HFF-Myc (cell line): ENCODE measurements at regions not wholly inside any gene's neighbourhood (a gene's known extent, or its start where the extent isn't known, plus 50 kb on each side); places are given as distances from the start of the nearest gene placed in this dataset.

Experiments used
- DNase-seq: peaks from one replicate; pipeline ENCODE4 v3.0.0-alpha.2; 2011; ENCODE audit warnings: low read depth; ENCODE audit errors: extremely low read depth
- H3K4me3 ChIP-seq: replicated peaks from 2 replicates; pipeline ENCODE4 v1.5.1; 2011; ENCODE audit warnings: low read depth, mild to moderate bottlenecking, control low read depth, low read length
- TF ChIP-seq, protein P1 (sequence below): IDR thresholded peaks from 2 replicates; pipeline ENCODE4 v1.5.1; 2012; ENCODE audit warnings: mild to moderate bottlenecking, low read depth, low read length, control low read depth; ENCODE audit errors: missing control alignments

DNA sequence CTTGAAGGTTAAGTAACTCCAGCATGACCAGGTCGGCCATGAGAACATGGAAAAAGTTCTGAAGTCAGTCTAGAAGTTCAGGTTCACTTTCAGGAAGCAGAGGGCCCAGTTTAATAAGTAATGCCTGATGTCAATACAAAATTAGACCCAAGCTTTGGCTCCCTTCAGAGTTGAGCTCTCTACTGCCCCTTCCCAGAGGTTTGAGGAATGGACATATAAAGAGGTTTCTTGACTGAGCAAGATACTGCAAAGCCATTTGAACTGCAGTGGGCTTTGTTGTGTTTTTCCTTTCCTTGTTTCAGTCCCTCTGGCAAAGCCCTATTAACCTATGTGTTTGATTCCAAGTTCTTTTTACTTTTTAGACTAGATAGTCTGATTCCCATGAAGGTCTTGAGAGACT, 97.8 kb upstream of the PREP start:
- no peak overlapping the region for H3K4me3 ChIP-seq
- DNase-seq = no peak
- TF ChIP-seq, protein P1, sequence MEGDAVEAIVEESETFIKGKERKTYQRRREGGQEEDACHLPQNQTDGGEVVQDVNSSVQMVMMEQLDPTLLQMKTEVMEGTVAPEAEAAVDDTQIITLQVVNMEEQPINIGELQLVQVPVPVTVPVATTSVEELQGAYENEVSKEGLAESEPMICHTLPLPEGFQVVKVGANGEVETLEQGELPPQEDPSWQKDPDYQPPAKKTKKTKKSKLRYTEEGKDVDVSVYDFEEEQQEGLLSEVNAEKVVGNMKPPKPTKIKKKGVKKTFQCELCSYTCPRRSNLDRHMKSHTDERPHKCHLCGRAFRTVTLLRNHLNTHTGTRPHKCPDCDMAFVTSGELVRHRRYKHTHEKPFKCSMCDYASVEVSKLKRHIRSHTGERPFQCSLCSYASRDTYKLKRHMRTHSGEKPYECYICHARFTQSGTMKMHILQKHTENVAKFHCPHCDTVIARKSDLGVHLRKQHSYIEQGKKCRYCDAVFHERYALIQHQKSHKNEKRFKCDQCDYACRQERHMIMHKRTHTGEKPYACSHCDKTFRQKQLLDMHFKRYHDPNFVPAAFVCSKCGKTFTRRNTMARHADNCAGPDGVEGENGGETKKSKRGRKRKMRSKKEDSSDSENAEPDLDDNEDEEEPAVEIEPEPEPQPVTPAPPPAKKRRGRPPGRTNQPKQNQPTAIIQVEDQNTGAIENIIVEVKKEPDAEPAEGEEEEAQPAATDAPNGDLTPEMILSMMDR = no peak

DNA sequence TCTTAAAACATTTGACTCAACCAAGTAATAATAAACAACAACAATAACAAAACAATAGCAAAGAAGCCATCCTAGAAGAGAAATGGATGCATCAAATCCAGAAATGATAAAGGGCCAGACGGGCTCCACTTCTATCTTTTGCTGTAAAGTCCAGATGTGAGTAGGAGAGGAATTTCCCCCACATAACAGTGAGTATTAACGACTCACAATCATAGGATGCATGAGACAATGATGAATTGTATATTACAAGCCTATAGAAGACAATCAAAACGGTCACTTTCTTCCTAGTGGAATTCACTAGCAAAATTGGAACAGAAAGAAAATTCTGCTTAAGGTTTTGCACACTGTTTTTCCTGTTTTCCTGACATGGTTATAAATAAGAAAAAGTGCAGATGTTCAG, 97.0 kb upstream of the PREP start:
- DNase-seq = no peak
- TF ChIP-seq, protein P1 = no peak
- no peak overlapping the region for H3K4me3 ChIP-seq

GRCh38 chr6:105499136-105499870, 96.4 kb upstream of the PREP start:
- H3K4me3 ChIP-seq = no peak overlapping the region
- no peak for DNase-seq
- TF ChIP-seq, protein P1 = no peak

- TF ChIP-seq, protein P1 = no peak
- no peak overlapping the region for H3K4me3 ChIP-seq
- no peak for DNase-seq
These were observed 94.7 kb upstream of the PREP start for GRCh38 chr6:105497549-105497948.

- no peak overlapping the region for H3K4me3 ChIP-seq
- no peak for DNase-seq
- TF ChIP-seq, protein P1 = no peak
These were observed 92.6 kb upstream of the PREP start for GRCh38 chr6:105495515-105495914.

GRCh38 chr6:105494688-105495087, 91.8 kb upstream of the PREP start:
- no peak overlapping the region for H3K4me3 ChIP-seq
- TF ChIP-seq, protein P1 = no peak
- DNase-seq = no peak

GRCh38 chr6:105493736-105494135, 90.9 kb upstream of the PREP start:
- TF ChIP-seq, protein P1 = no peak
- DNase-seq = no peak
- H3K4me3 ChIP-seq = no peak overlapping the region
